ENCODE measurements at regions not wholly inside any gene's neighbourhood (a gene's known extent, or its start where the extent isn't known, plus 50 kb on each side); places are given as distances from the start of the nearest gene placed in this dataset.
"Not testable (repeated sequence)": the region's sequence is repeated elsewhere in the genome, so short reads cannot be mapped to it uniquely, and the experiment has no call there.

GRCh38 chr6:72457738-72458137, 164.1 kb upstream of the KCNQ5 start:
- DNase-seq (ENCODE audit: low read depth in 1 of 2, low spot score in 1 of 2): no peak
- no peak for TF ChIP-seq JUND (IDR thresholded peaks at IDR 0.05; ENCODE audit: low read depth)
- in situ Hi-C loops (cut with HindIII; ENCODE audit: low pct_unique_long_range_greater_than_20kb, low sequenced_read_pairs): no loop called here

- TF ChIP-seq JUND (IDR thresholded peaks at IDR 0.05; ENCODE audit: low read depth): no peak
- no peak for DNase-seq (ENCODE audit: low read depth in 1 of 2, low spot score in 1 of 2)
- in situ Hi-C loops (cut with HindIII; ENCODE audit: low pct_unique_long_range_greater_than_20kb, low sequenced_read_pairs): no loop called here
These were observed 163.3 kb upstream of the KCNQ5 start for GRCh38 chr6:72458521-72458920.

GRCh38 chr6:72461144-72461543, 160.7 kb upstream of the KCNQ5 start:
- in situ Hi-C loops (cut with HindIII; ENCODE audit: low pct_unique_long_range_greater_than_20kb, low sequenced_read_pairs): no loop called here
- TF ChIP-seq JUND (IDR thresholded peaks at IDR 0.05; ENCODE audit: low read depth): no peak
- no peak for DNase-seq (ENCODE audit: low read depth in 1 of 2, low spot score in 1 of 2)

- no peak for DNase-seq (ENCODE audit: low read depth in 1 of 2, low spot score in 1 of 2)
- in situ Hi-C loops (cut with HindIII; ENCODE audit: low pct_unique_long_range_greater_than_20kb, low sequenced_read_pairs): no loop called here
- TF ChIP-seq JUND (IDR thresholded peaks at IDR 0.05; ENCODE audit: low read depth): no peak
These were observed 157.6 kb upstream of the KCNQ5 start for GRCh38 chr6:72464246-72464645.

GRCh38 chr6:72464791-72465691, 156.8 kb upstream of the KCNQ5 start:
- no peak for TF ChIP-seq JUND (IDR thresholded peaks at IDR 0.05; ENCODE audit: low read depth)
- in situ Hi-C loops (cut with HindIII; ENCODE audit: low pct_unique_long_range_greater_than_20kb, low sequenced_read_pairs): no loop called here
- peak in 1 of 2 experiments; percentile 24 for DNase-seq (ENCODE audit: low read depth in 1 of 2, low spot score in 1 of 2)

GRCh38 chr6:72466471-72466870, 155.4 kb upstream of the KCNQ5 start:
- TF ChIP-seq JUND (IDR thresholded peaks at IDR 0.05; ENCODE audit: low read depth): no peak
- in situ Hi-C loops (cut with HindIII; ENCODE audit: low pct_unique_long_range_greater_than_20kb, low sequenced_read_pairs): no loop called here
- no peak for DNase-seq (ENCODE audit: low read depth in 1 of 2, low spot score in 1 of 2)

- TF ChIP-seq JUND (IDR thresholded peaks at IDR 0.05; ENCODE audit: low read depth): no peak
- in situ Hi-C loops (cut with HindIII; ENCODE audit: low pct_unique_long_range_greater_than_20kb, low sequenced_read_pairs): no loop called here
- DNase-seq (ENCODE audit: low read depth in 1 of 2, low spot score in 1 of 2): peak in 1 of 2 experiments; percentile 1
These were observed 154.8 kb upstream of the KCNQ5 start for GRCh38 chr6:72466971-72467566.

- in situ Hi-C loops (cut with HindIII; ENCODE audit: low pct_unique_long_range_greater_than_20kb, low sequenced_read_pairs); DNase-seq (ENCODE audit: low read depth in 1 of 2, low spot score in 1 of 2): not testable (repeated sequence)
These were observed 152.4 kb upstream of the KCNQ5 start for GRCh38 chr6:72469406-72469983.

GRCh38 chr6:72476051-72476450, 145.8 kb upstream of the KCNQ5 start:
- in situ Hi-C loops (cut with HindIII; ENCODE audit: low pct_unique_long_range_greater_than_20kb, low sequenced_read_pairs): no loop called here
- no peak for TF ChIP-seq JUND (IDR thresholded peaks at IDR 0.05; ENCODE audit: low read depth)
- DNase-seq (ENCODE audit: low read depth in 1 of 2, low spot score in 1 of 2): no peak

GRCh38 chr6:72476646-72477045, 145.2 kb upstream of the KCNQ5 start:
- in situ Hi-C loops (cut with HindIII; ENCODE audit: low pct_unique_long_range_greater_than_20kb, low sequenced_read_pairs): no loop called here
- TF ChIP-seq JUND (IDR thresholded peaks at IDR 0.05; ENCODE audit: low read depth): no peak
- no peak for DNase-seq (ENCODE audit: low read depth in 1 of 2, low spot score in 1 of 2)

- TF ChIP-seq JUND (IDR thresholded peaks at IDR 0.05; ENCODE audit: low read depth): no peak
- no peak for DNase-seq (ENCODE audit: low read depth in 1 of 2, low spot score in 1 of 2)
- in situ Hi-C loops (cut with HindIII; ENCODE audit: low pct_unique_long_range_greater_than_20kb, low sequenced_read_pairs): no loop called here
These were observed 126.4 kb upstream of the KCNQ5 start for GRCh38 chr6:72495441-72495840.

GRCh38 chr6:72497186-72497585, 124.7 kb upstream of the KCNQ5 start:
- TF ChIP-seq JUND (IDR thresholded peaks at IDR 0.05; ENCODE audit: low read depth): no peak
- no peak for DNase-seq (ENCODE audit: low read depth in 1 of 2, low spot score in 1 of 2)
- in situ Hi-C loops (cut with HindIII; ENCODE audit: low pct_unique_long_range_greater_than_20kb, low sequenced_read_pairs): no loop called here

GRCh38 chr6:72500669-72501068, 121.2 kb upstream of the KCNQ5 start:
- no peak for TF ChIP-seq JUND (IDR thresholded peaks at IDR 0.05; ENCODE audit: low read depth)
- no peak for DNase-seq (ENCODE audit: low read depth in 1 of 2, low spot score in 1 of 2)
- in situ Hi-C loops (cut with HindIII; ENCODE audit: low pct_unique_long_range_greater_than_20kb, low sequenced_read_pairs): no loop called here
